Sigmoid colon (tissue), 3 donors: ENCODE measurements at regions not wholly inside any gene's neighbourhood (a gene's known extent, or its start where the extent isn't known, plus 50 kb on each side); places are given as distances from the start of the nearest gene placed in this dataset.

Experiments used
- POLR2A ChIP-seq, 2 donors: fragments of 450-650 bp; IDR thresholded peaks; one replicate each; pipeline ENCODE4 v1.6.1; 2016; ENCODE audit warnings: antibody characterized with exemption in 2 of 2, mild to moderate bottlenecking in 2 of 2, moderate library complexity in 2 of 2
- TF ChIP-seq, protein P1 (sequence below), 4 experiments: fragments of 450-650 bp in 3 of 4; fragments of 200-600 bp in 1 of 4; IDR thresholded peaks; one replicate each; pipeline ENCODE4 v1.5.1; 2016 to 2019; ENCODE audit warnings: antibody characterized with exemption in 4 of 4, mild to moderate bottlenecking in 3 of 4, moderate library complexity in 2 of 4

DNA sequence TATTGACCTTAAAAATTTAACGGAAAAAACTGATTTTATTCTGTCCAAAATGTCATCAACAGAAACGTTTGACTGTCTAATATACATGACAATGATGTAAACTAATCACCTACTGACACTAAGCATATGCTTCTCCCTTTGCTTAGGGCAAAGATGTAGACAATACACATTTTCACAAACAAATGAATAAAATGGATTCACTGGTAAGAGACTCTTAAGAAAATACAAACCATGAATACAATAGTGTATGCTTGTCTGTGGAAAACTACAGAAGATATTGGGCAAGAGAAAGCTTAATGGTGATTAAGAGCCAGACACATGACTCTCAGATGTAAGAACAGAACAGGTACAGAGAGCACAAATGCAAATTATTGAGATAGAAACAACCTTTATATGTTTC, 1248.7 kb downstream of the FSCB start:
- TF ChIP-seq POLR2A (IDR thresholded peaks at IDR 0.05), result no peak
- TF ChIP-seq, protein P1, sequence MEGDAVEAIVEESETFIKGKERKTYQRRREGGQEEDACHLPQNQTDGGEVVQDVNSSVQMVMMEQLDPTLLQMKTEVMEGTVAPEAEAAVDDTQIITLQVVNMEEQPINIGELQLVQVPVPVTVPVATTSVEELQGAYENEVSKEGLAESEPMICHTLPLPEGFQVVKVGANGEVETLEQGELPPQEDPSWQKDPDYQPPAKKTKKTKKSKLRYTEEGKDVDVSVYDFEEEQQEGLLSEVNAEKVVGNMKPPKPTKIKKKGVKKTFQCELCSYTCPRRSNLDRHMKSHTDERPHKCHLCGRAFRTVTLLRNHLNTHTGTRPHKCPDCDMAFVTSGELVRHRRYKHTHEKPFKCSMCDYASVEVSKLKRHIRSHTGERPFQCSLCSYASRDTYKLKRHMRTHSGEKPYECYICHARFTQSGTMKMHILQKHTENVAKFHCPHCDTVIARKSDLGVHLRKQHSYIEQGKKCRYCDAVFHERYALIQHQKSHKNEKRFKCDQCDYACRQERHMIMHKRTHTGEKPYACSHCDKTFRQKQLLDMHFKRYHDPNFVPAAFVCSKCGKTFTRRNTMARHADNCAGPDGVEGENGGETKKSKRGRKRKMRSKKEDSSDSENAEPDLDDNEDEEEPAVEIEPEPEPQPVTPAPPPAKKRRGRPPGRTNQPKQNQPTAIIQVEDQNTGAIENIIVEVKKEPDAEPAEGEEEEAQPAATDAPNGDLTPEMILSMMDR (IDR thresholded peaks at IDR 0.05), result no peak
